IMR-90 (cell line): ENCODE measurements at regions not wholly inside any gene's neighbourhood (a gene's known extent, or its start where the extent isn't known, plus 50 kb on each side); places are given as distances from the start of the nearest gene placed in this dataset.

ENCODE experiments used
- ATAC-seq: fragments of 200-7000 bp; cut with Tn5 transposase; 2 replicates; pipeline ENCODE4 v1.9.1; 2020; ENCODE audit warnings: low read depth, mild to moderate bottlenecking, moderate library complexity
- BruUV-seq: library from RNA; stranded (reverse); fragments of 400-500 nt; replicated peaks from 2 replicates; lab custom pipeline; 2021; lab: Mats Ljungman, UMichigan
- CTCF ChIA-PET: fragments of 300-600 bp; formaldehyde crosslinking; extraction: SDS; loops from one replicate; lab custom pipeline; 2021; ENCODE audit warnings: antibody characterized with exemption; lab: Yijun Ruan, JAX
- POLR2A ChIA-PET: fragments of 300-600 bp; sonication (Branson Sonifier 250); formaldehyde crosslinking; loops from one replicate; lab custom pipeline; 2022; ENCODE audit warnings: antibody characterized with exemption; ENCODE audit not compliant: unreplicated experiment; lab: Charles Lee
- DNase-seq: peaks from one replicate; pipeline ENCODE4 v3.0.0; 2013
- H2AFZ ChIP-seq: replicated peaks from 2 replicates; pipeline ENCODE3; 2013; ENCODE audit warnings: low read length, mild to moderate bottlenecking; ENCODE audit not compliant: poor library complexity
- H2AK5ac ChIP-seq: 2 replicates; pipeline ENCODE4 v1.6.1; 2013; ENCODE audit warnings: low read depth, low read length, inconsistent platforms
- H2AK9ac ChIP-seq: replicated peaks from 2 replicates; pipeline ENCODE3; 2013; ENCODE audit warnings: mild to moderate bottlenecking, low read depth, low read length, moderate library complexity; ENCODE audit not compliant: poor library complexity
- H2BK120ac ChIP-seq: 2 replicates; pipeline ENCODE4 v1.6.1; 2013; ENCODE audit warnings: low read depth, low read length, inconsistent platforms
- H2BK15ac ChIP-seq: 3 replicates; pipeline ENCODE4 v1.6.1; 2013; ENCODE audit warnings: low read depth, low read length, inconsistent platforms
- H2BK20ac ChIP-seq: 2 replicates; pipeline ENCODE4 v1.6.1; 2013; ENCODE audit warnings: low read depth, mild to moderate bottlenecking, inconsistent platforms, low read length, moderate library complexity
- H2BK5ac ChIP-seq: 2 replicates; pipeline ENCODE4 v1.6.1; 2013; ENCODE audit warnings: mild to moderate bottlenecking, low read depth, low read length, inconsistent platforms; ENCODE audit not compliant: poor library complexity, severe bottlenecking
- H3K14ac ChIP-seq: replicated peaks from 2 replicates; pipeline ENCODE4 v1.6.1; 2013; ENCODE audit warnings: low read depth, low read length, inconsistent platforms
- H3K18ac ChIP-seq: 2 replicates; pipeline ENCODE4 v1.6.1; 2013; ENCODE audit warnings: low read depth, low read length, control low read depth
- H3K23ac ChIP-seq: 2 replicates; pipeline ENCODE4 v1.6.1; 2013; ENCODE audit warnings: low read depth, low read length, inconsistent platforms
- H3K27ac ChIP-seq: 2 replicates; pipeline ENCODE4 v1.5.1; 2013; ENCODE audit warnings: mild to moderate bottlenecking, control low read depth, low read length; ENCODE audit not compliant: insufficient read depth
- H3K27me3 ChIP-seq: 2 replicates; pipeline ENCODE4 v1.6.1; 2013; ENCODE audit warnings: low read length; ENCODE audit not compliant: control insufficient read depth, insufficient read depth
- H3K36me3 ChIP-seq: 2 replicates; pipeline ENCODE4 v1.6.1; 2013; ENCODE audit warnings: low read length, mixed read lengths; ENCODE audit not compliant: control insufficient read depth, insufficient read depth
- H3K4ac ChIP-seq: 2 replicates; pipeline ENCODE4 v1.6.1; 2013; ENCODE audit warnings: low read depth, low read length, inconsistent platforms
- H3K4me1 ChIP-seq: 2 replicates; pipeline ENCODE4 v1.6.1; 2013; ENCODE audit warnings: low read length, mixed read lengths; ENCODE audit not compliant: control insufficient read depth, insufficient read depth
- H3K4me2 ChIP-seq: 2 replicates; pipeline ENCODE4 v1.6.1; 2013; ENCODE audit warnings: low read depth, mild to moderate bottlenecking, control low read depth, low read length, moderate library complexity
- H3K4me3 ChIP-seq: 2 replicates; pipeline ENCODE4 v1.5.1; 2013; ENCODE audit warnings: low read depth, mild to moderate bottlenecking, control low read depth, low read length, moderate library complexity; ENCODE audit not compliant: insufficient read depth
- H3K56ac ChIP-seq: 2 replicates; pipeline ENCODE4 v1.6.1; 2013; ENCODE audit warnings: low read length, inconsistent platforms; ENCODE audit not compliant: insufficient read depth; ENCODE audit errors: extremely low read depth
- H3K79me1 ChIP-seq, 2 experiments: 2 replicates each; pipeline ENCODE4 v1.6.1; 2013; ENCODE audit warnings: low read length in 2 of 2, inconsistent platforms in 1 of 2, low read depth in 1 of 2
- H3K9ac ChIP-seq: 2 replicates; pipeline ENCODE4 v1.6.1; 2013; ENCODE audit warnings: low read depth, low read length, control low read depth
- H3K9me1 ChIP-seq: 2 replicates; pipeline ENCODE4 v1.6.1; 2013; ENCODE audit warnings: low read length, inconsistent platforms; ENCODE audit not compliant: insufficient read depth
- H3K9me3 ChIP-seq: 2 replicates; pipeline ENCODE4 v1.6.1; 2013; ENCODE audit warnings: low read length; ENCODE audit not compliant: control insufficient read depth, insufficient read depth
- H4K20me1 ChIP-seq: 2 replicates; pipeline ENCODE4 v1.6.1; 2013; ENCODE audit warnings: low read length, inconsistent platforms; ENCODE audit not compliant: insufficient read depth
- H4K5ac ChIP-seq: 2 replicates; pipeline ENCODE4 v1.6.1; 2013; ENCODE audit warnings: mild to moderate bottlenecking, low read depth, low read length, control low read depth
- H4K8ac ChIP-seq, 2 experiments: 2 replicates each; pipeline ENCODE4 v1.6.1; 2013; ENCODE audit warnings: low read depth in 2 of 2, low read length in 2 of 2, control low read depth in 1 of 2, inconsistent platforms in 1 of 2
- H4K91ac ChIP-seq: 2 replicates; pipeline ENCODE4 v1.6.1; 2013; ENCODE audit warnings: low read depth, low read length, inconsistent platforms; ENCODE audit not compliant: insufficient read depth
- NFE2L2 ChIP-seq: fragments of 150-350 bp; IDR thresholded peaks from 2 replicates; pipeline ENCODE4 v1.6.1; 2016; ENCODE audit warnings: low read depth, mild to moderate bottlenecking, low read length
- WGBS, 2 experiments: methylation state at CpG; one replicate each; pipeline versions ENCODE4 v1.1.5 to v1.1.7; 2013; ENCODE audit warnings: missing lambda C conversion rate in 2 of 2; ENCODE audit not compliant: insufficient read length in 1 of 2; ENCODE audit errors: extremely low coverage in 2 of 2; 5-methylcytosine and 5-hydroxymethylcytosine counted together
- dilution Hi-C: fragments of 300-500 bp; cut with HindIII; formaldehyde crosslinking; loops from one replicate; pipeline ENCODE4 v1.14.3; 2018; ENCODE audit warnings: low sequenced_read_pairs; ENCODE audit not compliant: unreplicated experiment
- in situ Hi-C: fragments of 300-500 bp; cut with MboI; formaldehyde crosslinking; loops from 3 replicates; pipeline ENCODE4 v1.14.3; 2019; ENCODE audit warnings: low sequenced_read_pairs, inconsistent platforms, mixed read lengths
- intact Hi-C: fragments of 100-400 bp; cut with micrococcal nuclease; formaldehyde crosslinking; loops from 2 replicates; pipeline ENCODE4 v1.10.0; 2022
- TF ChIP-seq, protein P1 (sequence below): fragments of 150-350 bp; IDR thresholded peaks from 2 replicates; pipeline ENCODE4 v1.6.1; 2017; ENCODE audit warnings: mild to moderate bottlenecking, antibody characterized with exemption, low read length, low read depth

- Histone ChIP-seq H3K79me1 (no peaks in the 10 kb centered on the region), H3K27ac (no peak overlapping the region), H3K9me3 (peaks cover 8% of the 10 kb centered on the region; the same call in 1 of the 2 replicates), H3K56ac (no peak overlapping the region), H3K4me2 (no peak overlapping the region), H2AK5ac (no peak overlapping the region), H3K23ac (no peak overlapping the region), H2BK20ac (no peak overlapping the region), H3K4me3 (no peak overlapping the region), H4K8ac (no peak overlapping the region), H3K14ac (no peak overlapping the region), H4K5ac (no peak overlapping the region), H4K20me1 (no peaks in the 10 kb centered on the region), H2BK120ac (no peak overlapping the region), H3K4ac (no peak overlapping the region), H2BK5ac (no peak overlapping the region), H3K18ac (no peak overlapping the region), H3K36me3 (no peaks in the 10 kb centered on the region), H2AFZ (no peak overlapping the region), H2AK9ac (no peak overlapping the region), H4K91ac (no peak overlapping the region), H2BK15ac (no peak overlapping the region), H3K27me3 (no peaks in the 10 kb centered on the region), H3K4me1 (no peaks in the 10 kb centered on the region), H3K9ac (no peak overlapping the region), H3K9me1 (no peaks in the 10 kb centered on the region)
- ChIA-PET POLR2A (no interaction called here), CTCF (no interaction called here)
- ATAC-seq (no peak), DNase-seq (no peak)
- dilution Hi-C loops (no loop called here), in situ Hi-C loops (no loop called here), intact Hi-C loops (no loop called here)
- no CpG with 5 or more reads among the region's 1 CpG for WGBS, 2 experiments
- BruUV-seq: no TSS peak
- TF ChIP-seq, protein P1, sequence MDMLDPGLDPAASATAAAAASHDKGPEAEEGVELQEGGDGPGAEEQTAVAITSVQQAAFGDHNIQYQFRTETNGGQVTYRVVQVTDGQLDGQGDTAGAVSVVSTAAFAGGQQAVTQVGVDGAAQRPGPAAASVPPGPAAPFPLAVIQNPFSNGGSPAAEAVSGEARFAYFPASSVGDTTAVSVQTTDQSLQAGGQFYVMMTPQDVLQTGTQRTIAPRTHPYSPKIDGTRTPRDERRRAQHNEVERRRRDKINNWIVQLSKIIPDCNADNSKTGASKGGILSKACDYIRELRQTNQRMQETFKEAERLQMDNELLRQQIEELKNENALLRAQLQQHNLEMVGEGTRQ: no peak
- no peak for TF ChIP-seq NFE2L2
Observed at GRCh38 chr18:38545071-38545470, 979.5 kb upstream of the CELF4 start.
